Gastroesophageal sphincter (tissue), 4 donors: ENCODE measurements at regions not wholly inside any gene's neighbourhood (a gene's known extent, or its start where the extent isn't known, plus 50 kb on each side); places are given as distances from the start of the nearest gene placed in this dataset.
"Not testable (repeated sequence)": the region's sequence is repeated elsewhere in the genome, so short reads cannot be mapped to it uniquely, and the experiment has no call there.

Source experiments
- ATAC-seq: fragments of 150-250 bp; one replicate; pipeline ENCODE4 v1.9.1; 2016; ENCODE audit warnings: mild to moderate bottlenecking, moderate library complexity
- H3K27ac ChIP-seq, 4 donors: fragments of 200-600 bp; sonication (generic) in 3 of 4; 1 replicate in 3 of 4; 2 replicates in 1 of 4; pipeline ENCODE4 v1.5.1; 2016 to 2019
- H3K27me3 ChIP-seq: fragments of 200-600 bp; sonication (generic); one replicate; pipeline ENCODE4 v1.5.1; 2019
- H3K36me3 ChIP-seq, 2 donors: fragments of 200-600 bp; sonication (generic); one replicate each; pipeline ENCODE4 v1.5.1; 2019; ENCODE audit warnings: control low read depth in 1 of 2
- H3K4me1 ChIP-seq, 3 donors: fragments of 200-600 bp; sonication (generic); 1 replicate in 2 of 3; 2 replicates in 1 of 3; pipeline ENCODE4 v1.5.1; 2016 to 2019; ENCODE audit warnings: control low read depth in 2 of 3
- H3K4me3 ChIP-seq, 2 donors: fragments of 200-600 bp; sonication (generic); one replicate each; pipeline ENCODE4 v1.5.1; 2019; ENCODE audit warnings: mild to moderate bottlenecking in 1 of 2, moderate library complexity in 1 of 2
- H3K9me3 ChIP-seq, 3 donors: fragments of 200-600 bp; sonication (generic); one replicate each; pipeline ENCODE4 v1.5.1; 2017 to 2019; ENCODE audit warnings: control low read depth in 2 of 3
- EP300 ChIP-seq: sonication (generic); formaldehyde crosslinking; IDR thresholded peaks from one replicate; pipeline ENCODE4 v1.6.1; 2017; ENCODE audit warnings: antibody characterized with exemption, mild to moderate bottlenecking
- POLR2A ChIP-seq, 2 donors: fragments of 450-650 bp; IDR thresholded peaks; one replicate each; pipeline ENCODE4 v1.6.1; 2017; ENCODE audit warnings: antibody characterized with exemption in 2 of 2, mild to moderate bottlenecking in 2 of 2, moderate library complexity in 1 of 2
- POLR2AphosphoS5 ChIP-seq: sonication (generic); formaldehyde crosslinking; IDR thresholded peaks from one replicate; pipeline ENCODE4 v1.6.1; 2017; ENCODE audit warnings: antibody characterized with exemption
- WGBS, 2 donors: methylation state at CpG; one replicate each; pipeline ENCODE4 v1.1.5; 2018; ENCODE audit warnings: low coverage in 1 of 2; 5-methylcytosine and 5-hydroxymethylcytosine counted together
- TF ChIP-seq, protein P1 (sequence below), 4 experiments: fragments of 200-600 bp in 2 of 4; fragments of 450-650 bp in 2 of 4; sonication (generic) in 1 of 4; IDR thresholded peaks; one replicate each; pipeline ENCODE4 v1.5.1; 2017 to 2019; ENCODE audit warnings: antibody characterized with exemption in 4 of 4, mild to moderate bottlenecking in 2 of 4, moderate library complexity in 2 of 4

DNA sequence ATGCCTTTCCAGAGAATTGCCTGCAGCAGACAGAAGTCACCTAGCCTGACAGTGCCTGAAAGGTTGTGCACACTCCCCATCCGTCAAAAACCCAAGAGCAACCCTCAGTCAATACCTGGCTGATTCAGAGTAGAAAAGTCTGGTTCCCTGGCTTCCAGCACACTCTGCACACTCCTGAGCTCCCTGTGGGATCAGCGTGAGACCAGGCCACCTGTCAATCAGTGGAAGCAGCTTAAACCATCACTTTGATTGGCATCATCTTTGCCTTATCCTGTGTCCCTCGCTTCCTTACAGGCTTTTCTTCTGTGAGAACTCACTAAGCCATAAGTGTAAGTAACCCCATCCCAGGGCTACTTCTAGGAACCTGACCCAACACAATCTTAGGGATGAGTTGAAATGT is 109.8 kb downstream of the ACTL7B start:
- no peaks in the 10 kb centered on the region for H3K4me1 ChIP-seq
- ATAC-seq = no peak
- TF ChIP-seq EP300 = no peak
- no peaks in the 10 kb centered on the region for H3K9me3 ChIP-seq
- H3K27ac ChIP-seq = no peak overlapping the region
- H3K27me3 ChIP-seq = no peaks in the 10 kb centered on the region
- WGBS, 2 donors = 50% methylated on average over 2 of the region's 3 CpGs; no CpG with 5 or more reads in 1 of the 2 donors
- no peaks in the 10 kb centered on the region for H3K36me3 ChIP-seq
- H3K4me3 ChIP-seq = no peak overlapping the region

DNA sequence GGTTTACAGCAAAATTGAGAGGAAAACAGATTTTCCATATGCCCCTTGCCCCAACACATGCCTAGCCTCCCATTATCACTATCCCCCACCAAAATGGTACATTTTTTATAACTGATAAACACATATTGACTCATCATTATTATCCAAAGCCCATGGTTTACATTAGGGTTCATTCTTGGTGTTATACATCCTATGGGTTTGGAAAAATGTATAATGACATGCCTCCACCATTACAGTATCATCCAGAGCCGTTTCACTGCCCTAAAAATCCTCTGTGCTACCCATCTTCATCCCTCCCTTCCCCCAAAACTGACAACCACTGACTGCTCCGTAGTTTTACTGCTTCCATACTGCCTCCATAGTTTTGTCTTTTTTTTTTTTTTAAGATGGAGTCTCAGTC is 111.1 kb downstream of the ACTL7B start:
- no peaks in the 10 kb centered on the region for H3K36me3 ChIP-seq
- WGBS, 2 donors = 63 to 65% methylated on average over 2 of the region's 2 CpGs
- H3K4me1 ChIP-seq = no peaks in the 10 kb centered on the region
- H3K27me3 ChIP-seq = no peaks in the 10 kb centered on the region
- H3K9me3 ChIP-seq = no peaks in the 10 kb centered on the region
- no peak overlapping the region for H3K4me3 ChIP-seq
- no peak overlapping the region for H3K27ac ChIP-seq
- TF ChIP-seq POLR2A (IDR thresholded peaks at IDR 0.05) = no peak
- no peak for TF ChIP-seq EP300
- no peak for TF ChIP-seq POLR2AphosphoS5
- TF ChIP-seq, protein P1, sequence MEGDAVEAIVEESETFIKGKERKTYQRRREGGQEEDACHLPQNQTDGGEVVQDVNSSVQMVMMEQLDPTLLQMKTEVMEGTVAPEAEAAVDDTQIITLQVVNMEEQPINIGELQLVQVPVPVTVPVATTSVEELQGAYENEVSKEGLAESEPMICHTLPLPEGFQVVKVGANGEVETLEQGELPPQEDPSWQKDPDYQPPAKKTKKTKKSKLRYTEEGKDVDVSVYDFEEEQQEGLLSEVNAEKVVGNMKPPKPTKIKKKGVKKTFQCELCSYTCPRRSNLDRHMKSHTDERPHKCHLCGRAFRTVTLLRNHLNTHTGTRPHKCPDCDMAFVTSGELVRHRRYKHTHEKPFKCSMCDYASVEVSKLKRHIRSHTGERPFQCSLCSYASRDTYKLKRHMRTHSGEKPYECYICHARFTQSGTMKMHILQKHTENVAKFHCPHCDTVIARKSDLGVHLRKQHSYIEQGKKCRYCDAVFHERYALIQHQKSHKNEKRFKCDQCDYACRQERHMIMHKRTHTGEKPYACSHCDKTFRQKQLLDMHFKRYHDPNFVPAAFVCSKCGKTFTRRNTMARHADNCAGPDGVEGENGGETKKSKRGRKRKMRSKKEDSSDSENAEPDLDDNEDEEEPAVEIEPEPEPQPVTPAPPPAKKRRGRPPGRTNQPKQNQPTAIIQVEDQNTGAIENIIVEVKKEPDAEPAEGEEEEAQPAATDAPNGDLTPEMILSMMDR (IDR thresholded peaks at IDR 0.05) = no peak
- ATAC-seq = no peak

DNA sequence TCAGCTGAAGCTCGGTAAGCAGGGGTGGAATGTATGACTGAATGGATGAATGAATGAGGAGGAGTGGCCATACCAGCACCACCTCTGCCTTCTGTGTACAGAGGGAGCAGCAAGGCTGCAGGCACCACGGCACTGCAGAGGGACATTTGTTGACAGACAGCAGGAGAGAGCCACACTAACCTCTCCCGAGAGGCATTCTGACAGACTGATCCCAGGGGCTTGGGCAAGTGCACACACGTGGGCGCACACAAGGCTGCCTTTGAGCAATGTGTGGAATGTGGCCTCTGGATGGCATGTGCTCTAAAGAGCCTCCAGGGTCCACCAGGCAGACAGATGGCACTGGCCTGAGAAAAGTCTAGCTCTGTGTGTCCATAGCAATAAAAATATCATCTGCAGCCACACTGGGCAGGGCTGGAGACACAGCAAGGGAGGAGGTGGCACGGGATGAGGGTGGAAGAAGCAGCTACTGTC is 111.8 kb downstream of the ACTL7B start:
- Histone ChIP-seq H3K4me1 (no peaks in the 10 kb centered on the region), H3K9me3 (no peaks in the 10 kb centered on the region), H3K27ac (no peak overlapping the region), H3K4me3 (no peak overlapping the region), H3K36me3 (no peaks in the 10 kb centered on the region), H3K27me3 (no peaks in the 10 kb centered on the region)
- ATAC-seq = no peak
- WGBS, 2 donors = 40 to 50% methylated on average over 1 of the region's 6 CpGs
- TF ChIP-seq POLR2A (IDR thresholded peaks at IDR 0.05) (no peak), EP300 (no peak), POLR2AphosphoS5 (no peak)
- TF ChIP-seq, protein P1 (IDR thresholded peaks at IDR 0.05) = no peak

DNA sequence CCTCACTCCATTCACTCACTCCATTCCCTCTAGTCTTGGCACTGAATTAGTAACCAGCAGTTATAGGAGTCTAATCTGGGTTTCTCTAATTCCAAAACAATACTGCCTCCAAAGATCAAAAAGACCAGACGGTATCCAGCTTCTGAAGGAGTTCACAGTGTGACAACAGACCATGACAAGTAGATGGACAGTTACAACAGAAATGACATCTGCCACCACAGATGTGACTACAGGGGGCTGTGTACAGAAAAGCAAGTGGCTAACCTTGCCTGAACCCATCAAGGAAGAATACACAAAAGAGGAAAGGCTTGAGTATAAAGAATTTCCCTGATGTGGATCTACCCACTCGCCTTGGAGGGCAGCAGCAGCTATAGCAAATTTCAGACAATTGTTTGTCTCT is 112.4 kb downstream of the ACTL7B start:
- no peak for ATAC-seq
- no peaks in the 10 kb centered on the region for H3K9me3 ChIP-seq
- no peaks in the 10 kb centered on the region for H3K27me3 ChIP-seq
- no peak overlapping the region for H3K4me3 ChIP-seq
- TF ChIP-seq, protein P1 (IDR thresholded peaks at IDR 0.05) = no peak
- TF ChIP-seq POLR2AphosphoS5 (no peak), POLR2A (IDR thresholded peaks at IDR 0.05) (no peak)
- no peaks in the 10 kb centered on the region for H3K4me1 ChIP-seq
- WGBS, 2 donors = 50 to 62% methylated on average over 1 to 2 of the region's 2 CpGs
- no peak overlapping the region for H3K27ac ChIP-seq
- no peaks in the 10 kb centered on the region for H3K36me3 ChIP-seq

DNA sequence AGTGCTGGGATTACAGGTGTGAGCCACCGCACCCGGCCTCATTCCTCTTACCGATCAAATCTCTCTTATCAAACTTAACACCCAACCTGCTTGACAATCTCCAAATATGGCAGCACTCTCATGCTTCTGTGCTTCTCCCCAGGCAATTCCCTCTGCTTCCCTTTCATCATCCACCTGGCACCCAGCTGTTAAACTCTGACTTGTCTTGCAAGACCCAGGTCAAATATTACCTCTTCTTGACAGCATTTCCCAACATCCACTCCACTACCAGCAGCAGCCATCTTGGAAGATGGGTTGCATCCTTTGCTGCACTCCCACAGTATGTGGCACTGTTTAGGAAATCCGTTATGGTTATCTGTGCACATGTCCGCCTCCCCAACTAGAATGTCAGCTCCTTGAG is 113.6 kb downstream of the ACTL7B start:
- ATAC-seq = no peak
- Histone ChIP-seq H3K27me3 (no peaks in the 10 kb centered on the region), H3K4me1 (no peaks in the 10 kb centered on the region), H3K27ac (no peak overlapping the region), H3K4me3 (no peak overlapping the region), H3K36me3 (no peaks in the 10 kb centered on the region), H3K9me3 (no peaks in the 10 kb centered on the region)
- TF ChIP-seq POLR2A (IDR thresholded peaks at IDR 0.05) (no peak), EP300 (no peak), POLR2AphosphoS5 (no peak)
- TF ChIP-seq, protein P1 (IDR thresholded peaks at IDR 0.05) = no peak
- WGBS, 2 donors = 91 to 100% methylated on average over 4 to 5 of the region's 5 CpGs

DNA sequence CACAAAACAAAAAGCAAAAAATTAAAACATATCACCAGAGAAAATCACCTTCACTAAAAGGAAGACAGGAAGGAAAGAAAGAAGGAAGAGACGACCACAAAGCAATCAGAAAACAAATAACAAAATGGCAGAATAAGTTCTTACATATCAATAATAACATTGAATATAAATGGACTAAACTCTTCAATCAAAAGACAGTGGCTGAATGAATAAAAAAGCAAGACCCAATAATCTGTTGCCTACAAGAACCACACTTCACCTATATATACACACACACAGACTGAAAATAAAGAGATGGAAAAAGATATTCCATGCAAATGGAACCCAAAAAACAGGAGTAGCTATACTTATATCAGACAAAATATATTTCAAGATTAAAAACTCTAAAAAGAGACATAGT is 124.5 kb downstream of the ACTL7B start:
- not testable (repeated sequence) for ATAC-seq, H3K27ac ChIP-seq, H3K4me1 ChIP-seq, H3K36me3 ChIP-seq, H3K4me3 ChIP-seq, H3K27me3 ChIP-seq
- H3K9me3 ChIP-seq = peaks cover 0 to 23% (median 0%) of the 10 kb centered on the region in 3 donors
- 55 to 63% methylated on average over 1 of the region's 1 CpG for WGBS, 2 donors
